K562 (cell line): ENCODE measurements at regions not wholly inside any gene's neighbourhood (a gene's known extent, or its start where the extent isn't known, plus 50 kb on each side); places are given as distances from the start of the nearest gene placed in this dataset.

Source experiments
- ATAC-seq: fragments of 200-7000 bp; cut with Tn5 transposase; 3 replicates; pipeline ENCODE4 v1.9.1; 2020; ENCODE audit warnings: moderate library complexity
- BruUV-seq: library from RNA; stranded (reverse); fragments of 400-500 nt; replicated peaks from 2 replicates; lab custom pipeline; 2021; lab: Mats Ljungman, UMichigan
- CTCF ChIA-PET: fragments of 300-600 bp; formaldehyde crosslinking; extraction: SDS; loops from one replicate; lab custom pipeline; 2021; ENCODE audit warnings: low intra/inter-chr PET ratio; lab: Yijun Ruan, JAX
- POLR2A ChIA-PET: fragments of 300-600, 350-650 bp; sonication (Branson Sonifier 250); formaldehyde crosslinking; extraction: SDS; loops from one replicate; lab custom pipeline; 2021; ENCODE audit warnings: antibody characterized with exemption, inconsistent platforms; lab: Yijun Ruan, JAX
- DNase-seq, 4 experiments: peaks; one replicate each; pipeline versions ENCODE4 v3.0.0 to v3.0.0-alpha.2; 2011 to 2018; ENCODE audit warnings: low spot score in 3 of 4, mixed read lengths in 3 of 4; ENCODE audit errors: extremely low read depth in 1 of 4
- FAIRE-seq: peaks from 2 replicates; lab custom pipeline; 2011; peaks lifted over from hg19 to GRCh38; lab: Jason Lieb, UNC
- H2AFZ ChIP-seq: 2 replicates; pipeline ENCODE4 v1.6.0; 2011; ENCODE audit warnings: low read depth, low read length, control low read depth, inconsistent platforms
- H3K27ac ChIP-seq: fragments of 200-600 bp; 3 replicates; pipeline ENCODE4 v1.8.0; 2011; ENCODE audit warnings: low read depth, mild to moderate bottlenecking, control low read depth, inconsistent platforms, low read length, moderate library complexity, mixed read lengths; ENCODE audit errors: extremely low read depth
- H3K27me3 ChIP-seq, 2 experiments: fragments of 300-600 bp in 1 of 2; 2 replicates in 1 of 2; 3 replicates in 1 of 2; pipeline versions ENCODE4 v1.6.0 to v1.8.0; 2011; ENCODE audit warnings: inconsistent platforms in 2 of 2, low read length in 2 of 2, mild to moderate bottlenecking in 1 of 2, mixed read lengths in 1 of 2, moderate library complexity in 1 of 2; ENCODE audit not compliant: control insufficient read depth in 2 of 2, insufficient read depth in 2 of 2
- H3K36me3 ChIP-seq: fragments of 300-600 bp; 3 replicates; pipeline ENCODE4 v1.8.0; 2011; ENCODE audit warnings: mild to moderate bottlenecking, low read length, inconsistent platforms; ENCODE audit not compliant: control insufficient read depth, insufficient read depth
- H3K4me1 ChIP-seq, 2 experiments: fragments of 200-600 bp in 1 of 2; replicated peaks in 1 of 2; 2 replicates in 1 of 2; 3 replicates in 1 of 2; pipeline versions ENCODE4 v1.5.1 to v1.8.0; 2011; ENCODE audit warnings: inconsistent platforms in 2 of 2, low read length in 2 of 2, mild to moderate bottlenecking in 1 of 2, mixed read lengths in 1 of 2, moderate library complexity in 1 of 2; ENCODE audit not compliant: control insufficient read depth in 2 of 2, insufficient read depth in 2 of 2
- H3K4me2 ChIP-seq: 2 replicates; pipeline ENCODE4 v1.6.1; 2011; ENCODE audit warnings: low read length, control low read depth, inconsistent platforms, mixed read lengths; ENCODE audit not compliant: insufficient read depth
- H3K4me3 ChIP-seq: fragments of 200-600 bp; sonication (generic), shearing (Covaris generic); 2 replicates; pipeline ENCODE4 v1.5.1; 2016; ENCODE audit warnings: control low read depth, inconsistent platforms
- H3K79me2 ChIP-seq: fragments of 200-600 bp; 3 replicates; pipeline ENCODE4 v1.8.0; 2011; ENCODE audit warnings: low read length, inconsistent platforms; ENCODE audit not compliant: control insufficient read depth, insufficient read depth
- H3K9ac ChIP-seq, 2 experiments: 2 replicates each; pipeline versions ENCODE4 v1.6.0 to v1.6.1; 2011; ENCODE audit warnings: low read depth in 2 of 2, low read length in 2 of 2, control low read depth in 1 of 2, inconsistent platforms in 1 of 2, mild to moderate bottlenecking in 1 of 2, mixed read lengths in 1 of 2; ENCODE audit not compliant: insufficient read depth in 1 of 2
- H3K9me1 ChIP-seq: one replicate; pipeline ENCODE4 v1.6.0; 2011; ENCODE audit warnings: inconsistent platforms, mild to moderate bottlenecking, low read length, moderate library complexity; ENCODE audit not compliant: control insufficient read depth, insufficient read depth
- H3K9me3 ChIP-seq: replicated peaks from 2 replicates; pipeline ENCODE4 v1.5.1; 2011; ENCODE audit warnings: low read depth, low read length, inconsistent platforms; ENCODE audit not compliant: control insufficient read depth, insufficient read depth
- H4K20me1 ChIP-seq: replicated peaks from 2 replicates; pipeline ENCODE4 v1.6.1; 2011; ENCODE audit warnings: low read length, inconsistent platforms, mixed read lengths; ENCODE audit not compliant: control insufficient read depth, insufficient read depth
- CAMTA2 ChIP-seq: fragments of 250-450 bp; sonication (Bioruptor Pico); conservative IDR thresholded peaks from 2 replicates; pipeline ENCODE4 v1.5.1; 2022
- CBX2 ChIP-seq: fragments of 200-600 bp; sonication (generic); IDR thresholded peaks from one replicate; pipeline ENCODE4 v1.6.1; 2012; ENCODE audit warnings: mild to moderate bottlenecking, low read length, inconsistent platforms; ENCODE audit not compliant: insufficient read depth, poor library complexity, severe bottlenecking
- DLX4 ChIP-seq: fragments of 250-450 bp; sonication (Bioruptor Pico); IDR thresholded peaks from 2 replicates; pipeline ENCODE4 v1.6.1; 2021; ENCODE audit warnings: mild to moderate bottlenecking
- HNRNPH1 ChIP-seq: fragments of 200-400 bp; formaldehyde crosslinking; optimal IDR thresholded peaks from 2 replicates; pipeline ENCODE3; 2017; ENCODE audit warnings: low read depth, mild to moderate bottlenecking, low read length, moderate library complexity
- KHSRP ChIP-seq: fragments of 450-650 bp; IDR thresholded peaks from 2 replicates; pipeline ENCODE4 v1.6.1; 2017
- NR2C2 ChIP-seq, 2 experiments: fragments of 200-800 bp in 1 of 2; sonication (Bioruptor generic) in 1 of 2; sonication (generic) in 1 of 2; formaldehyde crosslinking in 1 of 2; IDR thresholded peaks; 2 replicates each; pipeline versions ENCODE4 v1.6.1 to v1.8.0; 2016 to 2022; ENCODE audit warnings: mild to moderate bottlenecking in 1 of 2, missing compliant biosample characterization in 1 of 2, missing genetic modification characterization in 1 of 2, missing genetic modification reagents in 1 of 2
- NRF1 ChIP-seq, 2 experiments: fragments of 450-650 bp; IDR thresholded peaks in 1 of 2; conservative IDR thresholded peaks in 1 of 2; 2 replicates each; pipeline ENCODE4 v1.6.1; 2014; ENCODE audit warnings: mild to moderate bottlenecking in 2 of 2
- PHF20 ChIP-seq: fragments of 450-650 bp; IDR thresholded peaks from 2 replicates; pipeline ENCODE4 v1.6.1; 2018; ENCODE audit not compliant: partially characterized antibody
- POLR2G ChIP-seq: fragments of 200-400 bp; formaldehyde crosslinking; IDR thresholded peaks from 2 replicates; pipeline ENCODE4 v1.6.1; 2017; ENCODE audit warnings: low read depth, mild to moderate bottlenecking, antibody characterized with exemption, low read length, moderate library complexity
- RAD21 ChIP-seq, 2 experiments: fragments of 250-450 bp in 1 of 2; fragments of 450-650 bp in 1 of 2; sonication (Bioruptor Pico) in 1 of 2; formaldehyde crosslinking in 1 of 2; IDR thresholded peaks in 1 of 2; conservative IDR thresholded peaks in 1 of 2; 2 replicates each; pipeline versions ENCODE4 v1.4.0 to v1.8.0; 2020 to 2022; ENCODE audit warnings: mild to moderate bottlenecking in 2 of 2, moderate library complexity in 1 of 2
- SMAD3 ChIP-seq: fragments of 450-650 bp; formaldehyde crosslinking; conservative IDR thresholded peaks from 2 replicates; pipeline ENCODE4 v1.4.0; 2020; ENCODE audit warnings: mild to moderate bottlenecking
- ZNF324 ChIP-seq: fragments of 250-450 bp; sonication (Bioruptor Pico); IDR thresholded peaks from 2 replicates; pipeline ENCODE4 v1.4.0; 2020; ENCODE audit warnings: mild to moderate bottlenecking
- ZNF780A ChIP-seq: fragments of 250-450 bp; sonication (Bioruptor Pico); IDR thresholded peaks from 2 replicates; pipeline ENCODE4 v1.5.0; 2021; ENCODE audit warnings: mild to moderate bottlenecking
- WGBS: fragments of 100-300 bp; shearing (Covaris generic); methylation state at CpG from one replicate; pipeline ENCODE4 v1.1.6; 2016; ENCODE audit warnings: low coverage, mixed read lengths; ENCODE audit not compliant: insufficient coverage; ENCODE audit errors: missing lambda C conversion rate; 5-methylcytosine and 5-hydroxymethylcytosine counted together
- in situ Hi-C: fragments of 300-500 bp; cut with MboI; formaldehyde crosslinking; loops from 4 replicates; pipeline ENCODE4 v1.15.0; 2018; ENCODE audit warnings: inconsistent platforms, mixed read lengths
- intact Hi-C: fragments of 100-400 bp; cut with micrococcal nuclease; formaldehyde crosslinking; loops from 2 replicates; pipeline ENCODE4 v1.14.2; 2022
- TF ChIP-seq, protein P1 (sequence below): sonication (generic); formaldehyde crosslinking; IDR thresholded peaks from 2 replicates; pipeline ENCODE4 v1.8.0; 2023; ENCODE audit warnings: mild to moderate bottlenecking, missing genetic modification reagents
- TF ChIP-seq, protein P2 (sequence below): fragments of 250-450 bp; sonication (Bioruptor Pico); IDR thresholded peaks from 2 replicates; pipeline ENCODE4 v1.5.0; 2020; ENCODE audit warnings: mild to moderate bottlenecking

DNA sequence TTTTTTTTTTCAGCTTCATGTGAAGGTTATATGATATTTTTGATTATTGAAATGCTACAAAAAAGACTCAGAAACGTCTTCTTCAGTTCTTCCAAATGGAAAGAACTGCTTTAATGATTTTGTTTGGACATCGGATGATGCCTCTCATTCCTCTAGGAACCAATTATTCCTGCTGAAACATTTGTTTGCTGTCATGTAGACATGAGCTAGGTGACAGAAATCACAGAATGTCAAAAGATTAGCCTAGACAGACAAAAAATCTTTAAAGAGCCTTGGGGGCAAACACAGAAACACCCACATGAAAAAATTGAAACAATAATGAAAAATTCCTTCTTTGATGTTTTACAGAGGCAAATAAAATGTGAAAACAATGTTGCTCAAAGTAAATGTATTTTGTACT is 244.2 kb upstream of the EDIL3 start:
- no peaks in the 10 kb centered on the region for H3K4me1 ChIP-seq
- no peaks in the 10 kb centered on the region for H3K36me3 ChIP-seq
- intact Hi-C loops (no loop called here), in situ Hi-C loops (no loop called here)
- ATAC-seq (no peak), FAIRE-seq (no peak), DNase-seq (no peak)
- no peak overlapping the region for H3K4me2 ChIP-seq
- no peak overlapping the region for H2AFZ ChIP-seq
- CTCF ChIA-PET: no interaction called here
- WGBS: 5% methylated on average over 2 of the region's 2 CpGs
- no peaks in the 10 kb centered on the region for H3K9me1 ChIP-seq
- H3K4me3 ChIP-seq: no peak overlapping the region
- TF ChIP-seq RAD21 (CRISPR knock-in tag; conservative IDR thresholded peaks at IDR 0.05 in 1 of 2, IDR thresholded peaks at IDR 0.05 in 1 of 2) (no peak), DLX4 (CRISPR knock-in tag) (no peak), POLR2G (no peak), HNRNPH1 (no peak), ZNF780A (CRISPR knock-in tag) (no peak), ZNF324 (CRISPR knock-in tag) (no peak), CBX2 (no peak), PHF20 (no peak), KHSRP (no peak), CAMTA2 (CRISPR knock-in tag) (no peak), NRF1 (conservative IDR thresholded peaks at IDR 0.05 in 1 of 2, IDR thresholded peaks at IDR 0.05 in 1 of 2) (no peak), NR2C2 (CRISPR knock-in tag; IDR thresholded peaks at IDR 0.05) (no peak), NR2C2 (tag; IDR thresholded peaks at IDR 0.05) (no peak), SMAD3 (CRISPR knock-in tag) (no peak)
- TF ChIP-seq, protein P1, sequence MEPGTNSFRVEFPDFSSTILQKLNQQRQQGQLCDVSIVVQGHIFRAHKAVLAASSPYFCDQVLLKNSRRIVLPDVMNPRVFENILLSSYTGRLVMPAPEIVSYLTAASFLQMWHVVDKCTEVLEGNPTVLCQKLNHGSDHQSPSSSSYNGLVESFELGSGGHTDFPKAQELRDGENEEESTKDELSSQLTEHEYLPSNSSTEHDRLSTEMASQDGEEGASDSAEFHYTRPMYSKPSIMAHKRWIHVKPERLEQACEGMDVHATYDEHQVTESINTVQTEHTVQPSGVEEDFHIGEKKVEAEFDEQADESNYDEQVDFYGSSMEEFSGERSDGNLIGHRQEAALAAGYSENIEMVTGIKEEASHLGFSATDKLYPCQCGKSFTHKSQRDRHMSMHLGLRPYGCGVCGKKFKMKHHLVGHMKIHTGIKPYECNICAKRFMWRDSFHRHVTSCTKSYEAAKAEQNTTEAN (CRISPR knock-in tag): no peak
- TF ChIP-seq, protein P2, sequence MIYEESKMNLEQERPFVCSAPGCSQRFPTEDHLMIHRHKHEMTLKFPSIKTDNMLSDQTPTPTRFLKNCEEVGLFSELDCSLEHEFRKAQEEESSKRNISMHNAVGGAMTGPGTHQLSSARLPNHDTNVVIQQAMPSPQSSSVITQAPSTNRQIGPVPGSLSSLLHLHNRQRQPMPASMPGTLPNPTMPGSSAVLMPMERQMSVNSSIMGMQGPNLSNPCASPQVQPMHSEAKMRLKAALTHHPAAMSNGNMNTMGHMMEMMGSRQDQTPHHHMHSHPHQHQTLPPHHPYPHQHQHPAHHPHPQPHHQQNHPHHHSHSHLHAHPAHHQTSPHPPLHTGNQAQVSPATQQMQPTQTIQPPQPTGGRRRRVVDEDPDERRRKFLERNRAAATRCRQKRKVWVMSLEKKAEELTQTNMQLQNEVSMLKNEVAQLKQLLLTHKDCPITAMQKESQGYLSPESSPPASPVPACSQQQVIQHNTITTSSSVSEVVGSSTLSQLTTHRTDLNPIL: no peak
- no peaks in the 10 kb centered on the region for H3K79me2 ChIP-seq
- no peak overlapping the region for H3K27ac ChIP-seq
- no TSS peak for BruUV-seq
- no peaks in the 10 kb centered on the region for H3K27me3 ChIP-seq
- no peaks in the 10 kb centered on the region for H4K20me1 ChIP-seq
- no peak overlapping the region for H3K9ac ChIP-seq
- H3K9me3 ChIP-seq: 0 out of 2 replicates have a peak, but pooled peaks cover 1% of the 10 kb centered on the region
- POLR2A ChIA-PET: no interaction called here
